GM21786 (cell line): ENCODE measurements at regions not wholly inside any gene's neighbourhood (a gene's known extent, or its start where the extent isn't known, plus 50 kb on each side); places are given as distances from the start of the nearest gene placed in this dataset.

Experiments used
- ATAC-seq: cut with Tn5 transposase; IDR thresholded peaks from one replicate; pipeline ENCODE4 v1.9.1; 2021; ENCODE audit not compliant: unreplicated experiment

DNA sequence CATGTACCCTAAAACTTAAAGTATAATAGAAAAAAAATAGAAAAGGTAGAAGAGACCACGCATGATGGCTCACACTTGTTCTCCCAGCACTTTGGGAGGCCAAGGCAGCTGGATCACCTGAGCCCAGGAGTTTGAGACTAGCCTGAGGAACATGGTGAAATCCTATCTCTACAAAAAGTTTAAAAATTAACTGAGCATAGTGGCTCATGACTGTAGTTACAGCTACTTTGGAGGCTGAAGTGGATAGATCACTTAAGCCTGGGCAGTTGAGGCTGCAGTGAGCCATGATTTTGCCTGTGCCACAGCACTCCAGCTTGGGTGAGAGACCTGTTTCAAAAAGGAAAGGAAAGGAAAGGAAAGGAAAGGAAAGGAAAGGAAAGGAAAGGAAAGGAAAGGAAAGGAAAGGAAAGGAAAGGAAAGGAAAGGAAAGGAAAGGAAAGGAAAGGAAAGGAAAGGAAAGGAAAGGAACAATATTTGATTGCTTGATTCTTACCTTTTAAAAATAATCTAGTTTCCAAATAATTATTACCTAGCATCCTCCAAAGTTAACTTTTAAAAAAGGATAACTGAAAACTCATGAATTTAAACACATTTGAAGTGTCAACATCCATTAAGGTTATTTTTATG lies 99.9 kb upstream of the PAX6 start:
- ATAC-seq = no peak

DNA sequence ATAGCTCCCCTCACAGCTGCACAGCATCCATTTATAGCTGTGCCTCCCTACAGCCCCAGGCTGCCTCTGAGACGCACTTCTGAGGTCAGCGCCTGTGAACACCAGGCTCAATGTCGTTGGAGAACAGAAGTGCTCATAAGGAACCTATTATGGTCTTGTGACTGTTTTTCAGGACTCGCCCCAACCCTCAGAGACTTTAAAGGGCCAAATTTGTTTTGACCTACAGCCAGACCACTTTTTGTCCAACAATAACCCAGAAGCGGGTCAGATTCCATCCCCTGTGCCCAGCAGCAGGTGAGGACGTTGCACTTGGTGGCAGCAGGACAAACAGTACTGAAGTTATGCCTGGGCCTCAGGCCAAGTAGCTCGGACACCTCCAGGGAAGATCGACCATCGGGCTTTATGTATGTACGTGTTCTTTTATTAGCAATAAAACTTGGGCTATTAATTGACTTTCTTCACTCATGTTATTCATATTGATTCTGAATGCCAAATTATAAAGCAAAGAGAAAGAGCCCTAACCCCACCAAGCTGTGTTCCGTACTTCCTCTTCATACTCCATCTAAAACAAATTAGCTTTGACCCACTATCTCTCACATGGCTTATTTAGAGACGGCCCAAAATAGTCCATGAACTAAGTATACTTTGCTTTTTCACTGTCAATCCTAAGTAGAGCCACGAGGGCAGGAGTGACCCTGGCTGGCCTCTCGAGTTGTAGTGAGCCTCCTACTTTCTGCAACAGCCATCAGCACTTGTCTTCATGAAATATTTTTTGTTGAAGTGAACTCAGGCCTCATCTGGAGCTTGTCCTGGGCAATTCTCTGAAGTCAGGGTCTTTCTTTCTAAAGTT lies 92.3 kb upstream of the PAX6 start:
- ATAC-seq = no peak

DNA sequence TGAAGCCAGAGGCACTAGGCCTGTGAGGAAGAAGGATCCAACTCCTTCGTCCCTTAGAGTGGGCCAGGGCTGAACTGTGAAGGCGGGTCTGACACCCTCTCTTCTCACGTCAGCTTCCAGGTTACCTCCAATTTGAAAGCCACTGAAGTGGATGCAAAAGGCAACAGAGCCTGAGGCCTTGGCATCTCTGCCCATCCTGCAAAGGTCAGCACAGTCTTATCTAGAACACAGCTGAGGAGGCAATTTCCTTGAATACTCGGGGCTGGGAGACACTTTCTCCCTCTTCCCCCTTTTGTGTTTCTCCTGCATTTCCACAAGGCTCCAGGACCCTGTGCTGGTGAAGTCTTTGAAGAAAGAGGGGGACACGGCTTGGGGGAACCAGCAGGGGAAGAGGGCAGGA lies 91.6 kb upstream of the PAX6 start:
- ATAC-seq = no peak

DNA sequence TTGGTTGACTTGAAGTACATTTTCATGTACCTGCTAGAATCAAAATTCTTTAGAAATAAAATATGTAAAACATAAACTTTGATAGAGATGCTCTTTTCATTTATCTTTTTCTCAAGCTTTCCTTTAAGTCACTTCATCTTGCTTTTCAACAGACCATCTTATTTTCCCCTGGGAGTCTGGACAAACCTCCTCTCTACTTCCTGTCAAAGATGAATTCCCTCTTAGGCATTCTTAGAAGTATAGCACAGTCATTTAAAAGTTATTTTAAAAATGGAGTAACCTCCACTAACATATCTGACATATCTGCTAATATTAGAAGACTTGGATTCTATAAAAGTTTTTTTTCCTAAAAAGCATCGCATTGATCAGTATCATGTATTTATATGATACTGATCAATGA lies 84.8 kb upstream of the PAX6 start:
- ATAC-seq = no peak

DNA sequence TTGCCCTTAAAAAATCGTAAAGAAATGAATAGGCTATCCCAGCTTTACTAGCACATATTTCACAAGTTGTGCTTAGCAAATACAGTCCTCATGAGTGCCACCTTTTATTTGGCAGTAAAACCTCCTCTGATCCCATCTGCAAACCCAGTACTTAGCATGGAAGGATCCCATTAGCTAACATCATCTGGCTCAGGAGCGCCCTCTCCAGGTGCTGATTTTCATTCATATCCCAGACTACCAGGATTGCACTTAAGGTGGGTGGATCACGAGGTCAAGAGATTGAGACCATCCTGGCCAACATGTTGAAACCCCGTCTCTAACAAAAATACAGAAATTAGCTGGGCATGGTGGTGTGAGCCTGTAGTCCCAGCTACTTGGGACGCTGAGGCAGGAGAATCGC lies 76.1 kb upstream of the PAX6 start:
- ATAC-seq = no peak

DNA sequence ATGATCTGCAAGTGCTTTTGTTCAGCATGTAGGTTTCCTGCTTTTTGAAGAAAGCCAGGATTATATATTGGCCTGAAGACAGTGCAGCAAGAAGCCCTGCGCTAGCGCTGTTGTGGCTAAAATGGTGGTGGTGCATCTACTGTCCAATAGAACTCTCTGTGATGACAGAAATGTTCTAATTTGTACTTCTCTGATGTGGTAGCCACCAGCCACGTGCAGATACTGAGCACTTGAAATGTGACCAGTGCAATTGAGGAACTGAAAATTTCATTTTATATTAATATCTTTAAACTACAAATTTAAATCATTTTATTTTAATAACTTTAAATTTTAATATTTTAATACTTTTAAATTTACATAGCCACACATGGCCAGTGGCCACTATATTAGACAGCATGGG lies 73.0 kb upstream of the PAX6 start:
- ATAC-seq = no peak

DNA sequence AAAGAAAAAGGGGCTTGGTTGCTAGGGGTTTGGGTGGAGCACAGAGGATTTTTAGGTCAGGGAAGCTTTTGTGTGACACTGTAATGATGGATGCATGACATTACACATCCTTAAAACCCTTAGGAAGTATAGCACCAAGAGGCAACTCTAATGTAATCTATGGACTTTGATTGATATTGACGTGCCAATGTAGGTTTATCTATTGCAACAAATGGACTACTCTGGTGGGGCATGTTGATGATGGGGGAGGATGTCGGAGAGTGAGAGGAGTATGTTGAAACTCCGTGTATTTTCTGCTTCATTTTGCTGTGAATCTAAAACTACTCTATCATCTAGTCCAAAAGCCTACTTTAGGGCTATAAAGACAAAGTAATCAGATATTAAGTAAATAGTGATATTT lies 72.3 kb upstream of the PAX6 start:
- no peak for ATAC-seq

DNA sequence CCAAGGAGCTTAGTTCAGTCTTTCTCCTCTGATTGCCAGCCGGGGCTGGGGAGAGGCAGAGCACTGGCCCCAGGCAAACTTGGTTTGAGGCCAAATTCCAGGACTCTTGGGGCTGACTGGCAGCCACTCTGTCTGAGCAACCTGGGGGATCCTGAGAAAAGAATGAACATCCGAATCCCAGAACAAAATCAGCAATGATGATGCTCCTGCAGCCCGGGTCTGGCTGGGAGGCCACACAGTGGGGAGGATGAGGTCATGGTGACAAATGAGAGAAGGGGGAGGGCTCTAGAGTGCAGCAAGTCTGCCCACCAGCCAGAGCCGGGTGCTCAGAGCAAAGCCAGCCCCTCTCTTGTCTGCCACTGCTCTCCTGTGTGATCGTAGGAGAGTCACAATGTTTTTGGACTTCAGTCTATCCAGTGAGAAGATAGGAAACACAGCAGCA lies 71.8 kb upstream of the PAX6 start:
- no peak for ATAC-seq

DNA sequence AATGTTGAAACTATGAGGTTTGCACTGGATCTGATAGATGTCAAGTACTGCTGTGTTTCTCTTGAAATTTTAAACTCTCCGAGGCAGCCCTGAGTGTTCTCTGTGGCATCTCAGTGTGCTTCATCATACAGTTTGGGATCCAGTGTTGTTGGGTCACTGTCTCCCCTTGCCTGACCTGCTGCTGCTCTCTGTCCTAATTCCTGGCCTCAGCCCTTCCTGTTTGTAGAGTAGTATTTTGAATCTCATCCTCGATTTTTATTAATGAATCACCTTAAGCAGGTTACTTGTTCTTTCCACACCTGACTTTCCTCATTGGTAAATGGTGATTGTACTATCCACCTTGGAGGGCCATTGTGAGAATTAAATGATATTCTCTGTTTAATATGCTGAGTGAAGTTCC lies 70.7 kb upstream of the PAX6 start:
- ATAC-seq = no peak

DNA sequence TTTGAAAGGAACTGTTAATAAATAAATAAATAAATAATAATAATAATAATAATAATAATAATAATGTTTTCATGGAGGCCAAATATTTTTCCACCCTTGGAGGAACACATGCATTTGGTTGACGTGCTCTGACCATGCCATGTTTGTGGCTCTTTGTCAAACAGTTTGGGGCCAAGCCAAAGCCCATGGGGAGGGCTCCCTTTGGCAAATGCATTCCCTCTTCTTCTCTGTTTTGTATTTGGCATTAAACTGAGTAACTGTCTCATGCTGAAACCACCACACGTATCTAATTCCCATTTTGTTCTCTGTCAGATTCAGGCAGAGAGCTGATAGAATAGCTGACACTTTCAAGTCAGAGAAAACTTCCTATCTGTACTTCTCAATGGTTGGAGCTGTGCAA lies 68.6 kb upstream of the PAX6 start:
- no peak for ATAC-seq

DNA sequence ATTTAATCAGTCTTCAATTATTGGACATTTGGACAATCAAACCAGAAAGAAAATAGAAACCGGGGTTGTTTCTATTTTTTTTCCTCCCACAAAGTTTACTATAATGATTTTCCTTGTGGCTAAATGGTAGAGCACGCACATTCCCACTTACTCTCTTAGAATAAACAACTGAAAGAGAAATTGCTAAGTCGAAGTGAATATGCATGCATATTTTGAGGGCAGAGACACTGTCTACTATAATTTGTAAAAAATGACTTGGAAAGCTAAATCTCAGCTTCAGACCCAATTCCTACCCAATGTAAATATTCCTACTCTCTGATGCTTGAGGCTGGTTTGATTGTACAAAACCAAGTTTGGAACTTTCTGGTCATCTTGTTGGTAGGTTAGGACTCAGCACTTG lies 66.7 kb upstream of the PAX6 start:
- ATAC-seq = no peak

DNA sequence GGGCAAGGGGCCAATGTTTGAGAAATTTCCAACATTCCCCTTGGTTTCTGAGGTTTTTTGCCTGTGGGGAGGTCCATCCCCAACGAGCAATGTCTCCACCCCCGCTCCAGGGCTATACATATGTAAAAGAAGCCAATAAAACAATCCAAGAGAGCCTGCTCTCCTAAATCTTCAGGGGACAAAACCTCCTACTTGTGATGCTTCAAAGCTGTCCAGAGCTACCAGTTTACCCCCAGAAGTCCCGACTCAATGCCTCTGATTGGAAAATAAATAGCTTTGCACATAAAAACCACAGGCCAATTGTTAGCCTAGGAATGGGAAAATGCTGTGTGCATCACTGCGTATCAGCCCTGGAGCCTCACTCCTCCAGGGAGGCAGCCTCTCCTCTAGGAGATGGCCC lies 66.0 kb upstream of the PAX6 start:
- ATAC-seq = no peak

DNA sequence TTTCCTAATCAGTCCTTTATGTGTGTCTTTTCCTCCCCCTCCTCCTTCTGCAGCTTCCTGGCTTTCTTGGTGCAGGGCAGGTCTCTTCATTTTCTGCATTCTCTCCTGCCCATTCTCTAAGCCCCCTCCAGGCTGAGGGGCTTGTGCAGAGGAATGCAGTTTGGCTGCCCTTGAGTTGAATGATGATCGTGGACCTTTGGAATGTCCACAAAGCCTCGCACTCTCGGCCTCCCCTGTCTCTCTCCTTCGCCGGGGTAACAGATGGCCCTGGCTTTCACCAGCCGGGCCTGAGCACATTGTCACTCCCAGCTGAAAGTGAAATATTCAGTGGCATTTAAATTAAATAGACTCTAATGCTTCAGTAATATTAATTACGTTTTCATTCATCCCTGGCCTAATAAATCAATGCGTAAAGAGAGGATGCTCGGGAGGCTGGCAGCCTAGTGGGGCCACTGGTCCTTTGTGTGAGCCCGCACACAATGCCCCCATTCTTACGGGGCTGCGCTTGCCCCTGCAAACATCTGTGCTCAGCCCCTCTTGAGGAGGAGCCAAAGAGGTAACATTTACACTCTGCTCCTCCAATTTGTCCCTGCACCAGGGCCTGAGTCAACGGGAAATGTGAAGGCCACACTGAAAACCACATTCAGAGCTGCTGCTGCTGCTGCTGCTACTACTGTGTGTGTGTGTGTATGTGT lies 64.9 kb upstream of the PAX6 start:
- ATAC-seq = no peak

DNA sequence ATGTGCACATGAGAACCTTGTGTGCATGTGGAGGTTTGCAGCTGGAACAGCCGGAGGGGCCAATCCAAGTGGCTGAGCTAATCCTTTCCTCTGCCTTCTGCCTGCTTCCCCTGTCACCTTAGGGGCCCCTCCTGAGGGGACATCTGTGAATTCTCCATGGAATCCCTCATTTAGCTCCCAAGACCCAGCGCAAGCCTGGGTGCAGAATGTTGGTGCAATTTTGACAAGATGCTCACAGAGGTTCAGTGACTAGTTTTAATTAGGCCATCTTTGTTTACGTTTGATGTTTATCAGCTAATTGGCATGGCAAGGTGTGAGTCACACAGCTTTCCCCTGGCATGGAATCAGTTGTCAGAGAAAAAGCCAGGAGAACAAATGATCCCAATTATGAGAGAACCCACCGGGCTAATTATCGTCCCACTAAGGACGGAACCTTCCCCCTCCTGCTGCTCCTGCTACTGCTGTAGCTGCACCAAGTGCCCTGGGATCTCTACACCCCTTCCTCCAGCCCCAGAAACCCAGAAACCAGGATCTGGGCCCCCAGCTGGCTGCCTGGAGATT lies 63.6 kb upstream of the PAX6 start:
- no peak for ATAC-seq

DNA sequence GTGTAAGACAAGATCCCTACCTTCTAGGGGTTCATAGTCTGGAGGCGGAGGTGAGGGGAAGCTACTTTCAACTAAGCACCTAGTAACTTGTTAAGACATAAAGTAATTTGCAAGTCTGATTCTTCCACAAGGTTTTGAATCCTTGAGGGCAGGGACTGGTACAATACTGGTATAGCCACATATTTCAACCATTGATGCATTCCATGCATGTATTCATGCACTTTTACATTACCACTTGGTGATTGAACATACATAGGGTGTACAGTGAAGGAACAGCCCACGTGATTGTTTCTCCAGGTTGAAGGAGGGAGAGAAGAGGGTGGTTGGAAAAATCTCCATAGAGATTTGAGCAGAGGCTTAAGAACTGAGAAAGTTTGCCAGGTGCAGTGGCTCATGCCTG lies 62.0 kb upstream of the PAX6 start:
- no peak for ATAC-seq

DNA sequence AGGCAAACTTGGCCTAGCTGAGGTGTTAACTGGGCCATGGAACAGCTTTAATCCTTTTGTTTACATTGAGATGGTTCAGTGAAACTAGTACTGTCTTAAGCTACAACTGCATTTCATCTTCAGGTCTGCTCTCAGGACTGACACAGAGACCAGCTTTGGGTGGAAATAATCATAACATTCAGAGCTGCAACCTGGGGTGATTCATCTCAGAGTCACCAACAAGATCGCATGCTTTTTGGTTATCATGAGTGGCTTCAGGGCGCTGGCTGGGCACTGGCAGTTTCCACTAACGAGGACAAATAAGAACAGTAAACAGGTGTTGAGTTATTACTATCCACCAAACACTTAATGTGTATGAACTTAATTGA lies 60.9 kb upstream of the PAX6 start:
- no peak for ATAC-seq

DNA sequence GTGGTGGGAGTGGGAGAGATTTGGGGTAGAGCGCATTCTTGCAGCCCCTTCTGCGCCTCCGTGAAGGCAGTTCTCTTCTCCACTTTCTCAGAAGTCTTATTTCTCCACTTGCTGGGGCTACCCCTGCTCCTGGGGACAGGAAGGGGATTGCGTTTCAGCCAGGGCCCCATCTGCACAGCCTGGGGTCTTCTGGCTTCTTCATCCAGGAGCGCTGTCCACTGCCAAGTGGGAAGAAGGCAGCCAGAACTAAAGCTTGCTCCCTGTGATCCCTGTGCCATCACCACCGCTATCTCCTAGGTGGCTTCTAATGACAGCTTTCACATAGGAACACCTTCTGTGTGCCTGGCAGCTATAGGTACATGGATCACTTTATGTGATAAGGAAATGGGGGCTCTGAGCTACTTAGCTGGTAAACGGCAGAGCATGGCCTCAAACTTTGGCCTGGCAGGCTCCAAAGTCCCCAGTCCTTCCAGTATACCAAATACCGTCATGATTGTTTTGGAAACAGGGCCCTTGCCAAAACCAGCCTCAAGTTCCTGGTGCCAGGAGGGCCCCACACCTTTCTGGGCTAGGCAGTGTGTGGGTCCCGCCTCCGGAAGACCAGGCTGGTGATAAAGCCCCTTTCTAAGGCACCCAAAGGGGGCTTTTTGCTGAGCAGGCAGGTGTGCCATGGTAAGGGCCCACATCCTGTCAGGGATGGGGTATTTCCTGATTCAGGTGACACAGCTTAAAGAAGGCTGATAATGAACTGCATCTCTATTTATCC lies 60.4 kb upstream of the PAX6 start:
- no peak for ATAC-seq

DNA sequence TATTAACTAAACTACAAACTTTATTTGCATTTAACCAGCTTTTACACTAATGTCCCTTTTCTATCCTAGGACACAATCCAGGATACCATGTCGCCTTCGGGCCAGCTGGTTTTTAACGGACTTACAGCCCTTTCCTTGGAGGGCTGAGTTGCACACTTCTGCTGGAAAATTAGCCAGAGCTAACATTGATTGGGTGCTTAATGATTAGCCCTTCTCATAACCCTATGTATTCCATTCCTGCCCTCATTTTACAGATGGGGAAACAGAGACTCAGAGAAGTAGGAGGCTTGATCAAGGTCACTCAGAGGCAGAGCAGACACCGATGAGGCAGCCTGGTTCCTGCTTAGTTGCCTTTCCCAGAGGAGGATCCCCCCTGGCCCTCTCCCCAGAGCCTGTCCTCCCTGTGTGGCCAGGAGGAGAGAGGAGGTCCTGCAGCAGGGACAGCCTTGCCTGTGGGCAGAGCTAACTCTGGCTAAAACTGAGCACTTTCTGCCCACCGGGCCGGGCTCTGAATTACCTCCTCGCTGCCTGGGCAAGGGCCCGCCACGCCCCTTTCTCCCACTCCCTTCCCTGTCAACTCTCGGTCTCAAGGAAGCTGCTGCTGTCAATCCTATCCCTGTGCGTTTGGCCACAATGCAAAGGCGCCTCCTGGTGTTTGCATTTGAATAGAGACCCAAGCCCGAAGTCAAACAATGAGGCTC lies 59.6 kb upstream of the PAX6 start:
- no peak for ATAC-seq

DNA sequence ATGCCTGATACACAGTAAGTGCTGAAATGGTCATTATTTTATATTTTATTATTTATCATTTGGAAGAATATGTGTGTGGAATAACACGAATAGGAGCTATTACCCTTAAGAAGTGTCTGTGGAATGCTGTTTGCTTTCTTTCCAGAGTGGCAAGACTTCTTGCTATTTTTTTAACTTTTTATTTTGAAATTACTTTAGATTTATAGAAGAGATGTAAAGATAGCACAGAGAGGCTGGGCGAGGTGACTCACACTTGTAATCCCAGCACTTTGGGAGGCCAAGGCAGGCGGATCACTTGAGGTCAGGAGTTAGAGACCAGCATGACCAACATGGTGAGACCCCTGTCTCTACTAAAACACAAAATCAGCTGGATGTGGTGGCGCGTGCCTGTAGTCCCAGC lies 58.9 kb upstream of the PAX6 start:
- no peak for ATAC-seq

DNA sequence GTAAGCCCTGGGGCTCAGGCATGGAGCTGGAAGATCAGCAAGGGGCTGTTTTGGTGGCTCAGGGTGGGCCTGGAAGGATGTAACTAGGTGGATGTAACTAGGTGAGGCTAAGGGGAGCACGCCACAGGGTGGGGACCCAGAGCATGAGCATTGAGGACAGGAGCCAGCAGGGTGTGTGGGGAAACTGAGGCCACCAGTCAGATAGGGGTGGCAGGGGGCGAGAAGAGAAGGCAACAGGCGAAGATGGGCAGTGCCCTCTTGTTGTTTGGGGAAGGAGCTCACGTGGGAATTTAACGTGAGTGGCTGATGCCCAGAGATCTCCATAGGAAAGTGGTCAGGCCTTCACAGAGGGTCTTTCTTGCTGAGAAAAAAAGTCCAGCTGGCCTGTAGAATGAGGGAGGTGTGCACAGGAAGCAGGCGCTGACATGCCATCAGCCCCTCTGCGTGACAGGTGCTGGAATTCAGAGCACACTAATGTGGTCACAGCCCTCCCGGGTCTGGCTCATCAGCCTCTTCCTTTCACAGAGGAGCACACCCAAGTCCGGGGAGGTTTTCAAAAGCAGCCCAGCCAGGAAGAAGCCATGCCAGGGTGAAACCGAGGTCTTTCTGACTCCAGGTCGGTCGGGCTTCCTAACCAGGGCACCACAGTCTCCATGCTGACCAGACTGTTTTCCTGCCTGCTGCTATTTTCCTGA lies 54.6 kb upstream of the PAX6 start:
- no peak for ATAC-seq
